Smooth muscle cell (in vitro differentiated cells): ENCODE measurements at regions not wholly inside any gene's neighbourhood (a gene's known extent, or its start where the extent isn't known, plus 50 kb on each side); places are given as distances from the start of the nearest gene placed in this dataset.

Experiments used
- DNase-seq: peaks from one replicate; lab custom pipeline; 2025; ENCODE audit not compliant: unreplicated experiment; lab: John Stamatoyannopoulos, UW
- H2AFZ ChIP-seq: fragments of 200-600 bp; sonication (generic); 2 replicates; pipeline ENCODE4 v1.6.0; 2016; ENCODE audit warnings: antibody characterized with exemption, low read depth, mild to moderate bottlenecking
- H3F3A ChIP-seq: fragments of 200-600 bp; sonication (generic); 2 replicates; pipeline ENCODE4 v1.6.0; 2017; ENCODE audit warnings: antibody characterized with exemption, low read depth
- H3K27ac ChIP-seq: fragments of 200-600 bp; sonication (generic); 2 replicates; pipeline ENCODE4 v1.5.1; 2016; ENCODE audit warnings: low read depth, mild to moderate bottlenecking
- H3K27me3 ChIP-seq: fragments of 200-600 bp; sonication (generic); 2 replicates; pipeline ENCODE4 v1.6.1; 2016; ENCODE audit warnings: low read depth, mild to moderate bottlenecking
- H3K36me3 ChIP-seq: fragments of 200-600 bp; sonication (generic); 2 replicates; pipeline ENCODE4 v1.5.1; 2016; ENCODE audit warnings: low read depth
- H3K4me1 ChIP-seq: fragments of 200-600 bp; sonication (generic); 2 replicates; pipeline ENCODE4 v1.5.1; 2016; ENCODE audit warnings: low read depth
- H3K4me2 ChIP-seq: fragments of 200-600 bp; sonication (generic); 2 replicates; pipeline ENCODE4 v1.6.0; 2016; ENCODE audit warnings: mild to moderate bottlenecking
- H3K4me3 ChIP-seq: fragments of 200-600 bp; sonication (generic); 2 replicates; pipeline ENCODE4 v1.5.1; 2016; ENCODE audit warnings: mild to moderate bottlenecking
- H3K79me2 ChIP-seq: fragments of 200-600 bp; sonication (generic); 2 replicates; pipeline ENCODE4 v1.6.0; 2016; ENCODE audit warnings: low read depth, mild to moderate bottlenecking
- H3K9ac ChIP-seq: fragments of 200-600 bp; sonication (generic); 2 replicates; pipeline ENCODE4 v1.6.0; 2016; ENCODE audit warnings: low read depth
- H3K9me3 ChIP-seq: fragments of 200-600 bp; sonication (generic); replicated peaks from 2 replicates; pipeline ENCODE4 v1.5.1; 2016; ENCODE audit warnings: low read depth
- H4K20me1 ChIP-seq: fragments of 200-600 bp; sonication (generic); 2 replicates; pipeline ENCODE4 v1.6.0; 2016; ENCODE audit warnings: low read depth
- WGBS: methylation state at CpG from one replicate; pipeline ENCODE4 v1.1.7; 2016; ENCODE audit warnings: low lambda C conversion rate; 5-methylcytosine and 5-hydroxymethylcytosine counted together
- TF ChIP-seq, protein P1 (sequence below): fragments of 200-600 bp; sonication (generic); IDR thresholded peaks from 2 replicates; pipeline ENCODE4 v1.5.1; 2017; ENCODE audit warnings: borderline replicate concordance, mild to moderate bottlenecking, antibody characterized with exemption; ENCODE audit not compliant: insufficient read depth, poor library complexity, severe bottlenecking

DNA sequence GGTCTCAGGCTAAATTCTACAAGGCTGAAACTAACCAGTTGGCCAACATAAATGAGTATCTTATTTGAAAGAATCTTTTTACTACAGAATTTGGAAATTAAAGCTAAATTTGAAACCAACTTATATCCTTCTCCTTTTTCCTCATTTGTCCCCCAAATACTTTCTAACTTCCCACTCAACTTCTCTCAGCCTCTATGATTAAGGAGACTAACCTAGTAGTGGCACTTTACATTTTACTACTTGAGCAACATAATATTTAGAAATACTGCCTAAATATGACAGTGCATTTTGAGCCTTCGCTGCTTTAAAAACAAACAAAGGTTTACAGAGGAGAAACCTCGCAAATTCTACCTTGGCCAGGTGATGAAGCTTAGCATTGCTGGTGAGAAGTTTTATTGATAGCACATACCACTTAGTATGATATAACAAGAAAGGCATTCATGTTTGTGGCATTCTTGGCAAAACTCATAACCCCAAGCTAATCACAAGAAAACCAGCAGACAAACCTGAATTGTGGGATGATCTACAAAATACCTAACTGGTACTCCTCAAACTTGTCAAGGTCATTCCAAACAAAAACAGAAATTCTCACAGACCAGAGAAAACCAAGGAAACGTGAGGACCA is 432.1 kb upstream of the CFAP20DC start:
- Histone ChIP-seq H3K27me3 (no peaks in the 10 kb centered on the region), H3K4me3 (no peak overlapping the region), H3K27ac (peak overlapping the region; percentile 23), H3K4me2 (peak overlapping the region; percentile 33), H3K9me3 (no peaks in the 10 kb centered on the region), H3K36me3 (no peaks in the 10 kb centered on the region), H3F3A (no peaks in the 10 kb centered on the region), H4K20me1 (no peaks in the 10 kb centered on the region), H3K4me1 (no peaks in the 10 kb centered on the region), H3K79me2 (no peaks in the 10 kb centered on the region), H2AFZ (no peak overlapping the region), H3K9ac (no peak overlapping the region)
- DNase-seq = no peak
- TF ChIP-seq, protein P1, sequence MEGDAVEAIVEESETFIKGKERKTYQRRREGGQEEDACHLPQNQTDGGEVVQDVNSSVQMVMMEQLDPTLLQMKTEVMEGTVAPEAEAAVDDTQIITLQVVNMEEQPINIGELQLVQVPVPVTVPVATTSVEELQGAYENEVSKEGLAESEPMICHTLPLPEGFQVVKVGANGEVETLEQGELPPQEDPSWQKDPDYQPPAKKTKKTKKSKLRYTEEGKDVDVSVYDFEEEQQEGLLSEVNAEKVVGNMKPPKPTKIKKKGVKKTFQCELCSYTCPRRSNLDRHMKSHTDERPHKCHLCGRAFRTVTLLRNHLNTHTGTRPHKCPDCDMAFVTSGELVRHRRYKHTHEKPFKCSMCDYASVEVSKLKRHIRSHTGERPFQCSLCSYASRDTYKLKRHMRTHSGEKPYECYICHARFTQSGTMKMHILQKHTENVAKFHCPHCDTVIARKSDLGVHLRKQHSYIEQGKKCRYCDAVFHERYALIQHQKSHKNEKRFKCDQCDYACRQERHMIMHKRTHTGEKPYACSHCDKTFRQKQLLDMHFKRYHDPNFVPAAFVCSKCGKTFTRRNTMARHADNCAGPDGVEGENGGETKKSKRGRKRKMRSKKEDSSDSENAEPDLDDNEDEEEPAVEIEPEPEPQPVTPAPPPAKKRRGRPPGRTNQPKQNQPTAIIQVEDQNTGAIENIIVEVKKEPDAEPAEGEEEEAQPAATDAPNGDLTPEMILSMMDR = no peak
- 73% methylated on average over 3 of the region's 3 CpGs for WGBS

DNA sequence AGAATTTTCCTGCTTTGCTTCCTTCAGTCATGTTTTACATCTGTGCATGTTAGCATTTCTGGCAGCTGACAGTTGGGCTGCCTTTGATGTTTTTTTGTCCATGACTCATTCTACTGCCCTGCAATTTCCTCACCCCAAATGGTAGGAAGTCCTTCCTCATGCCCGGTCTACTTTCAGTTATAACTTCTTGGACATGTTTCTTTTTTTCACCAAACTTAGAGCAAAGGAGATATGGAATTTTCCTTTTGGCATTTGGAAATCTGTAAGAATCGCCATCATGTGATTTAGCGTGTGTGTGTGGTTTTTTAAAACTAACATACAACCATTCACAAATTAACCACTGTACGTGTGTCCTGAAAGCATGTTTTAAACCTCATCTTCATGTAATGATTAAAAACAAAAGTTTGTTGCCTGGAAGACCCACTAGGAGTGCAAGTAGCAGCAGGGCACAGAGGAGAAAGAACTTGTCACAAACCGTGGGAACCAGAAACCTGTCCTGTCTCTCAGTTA is 430.7 kb upstream of the CFAP20DC start:
- H3K4me1 ChIP-seq = no peaks in the 10 kb centered on the region
- H3K27me3 ChIP-seq = no peaks in the 10 kb centered on the region
- H3F3A ChIP-seq = no peaks in the 10 kb centered on the region
- no peak overlapping the region for H3K4me3 ChIP-seq
- 54% methylated on average over 5 of the region's 5 CpGs for WGBS
- H3K27ac ChIP-seq = peak overlapping the region; percentile 62
- TF ChIP-seq, protein P1 = no peak
- H3K9ac ChIP-seq = no peak overlapping the region
- no peaks in the 10 kb centered on the region for H3K36me3 ChIP-seq
- peak overlapping the region; percentile 18 for H2AFZ ChIP-seq
- H3K4me2 ChIP-seq = peak overlapping the region; percentile 37
- no peaks in the 10 kb centered on the region for H3K79me2 ChIP-seq
- H4K20me1 ChIP-seq = no peaks in the 10 kb centered on the region
- DNase-seq = no peak
- H3K9me3 ChIP-seq = no peaks in the 10 kb centered on the region

GRCh38 chr3:59473636-59474035 is 423.8 kb upstream of the CFAP20DC start:
- Histone ChIP-seq H3K27ac (no peak overlapping the region), H3K36me3 (no peaks in the 10 kb centered on the region), H3K4me3 (no peak overlapping the region), H3K9me3 (no peaks in the 10 kb centered on the region), H3K27me3 (no peaks in the 10 kb centered on the region), H3K4me2 (no peak overlapping the region), H3K4me1 (no peaks in the 10 kb centered on the region), H3K9ac (no peak overlapping the region), H4K20me1 (no peaks in the 10 kb centered on the region), H2AFZ (no peak overlapping the region), H3K79me2 (no peaks in the 10 kb centered on the region), H3F3A (no peaks in the 10 kb centered on the region)
- WGBS = 56% methylated on average over 4 of the region's 4 CpGs
- TF ChIP-seq, protein P1 = no peak
- no peak for DNase-seq

DNA sequence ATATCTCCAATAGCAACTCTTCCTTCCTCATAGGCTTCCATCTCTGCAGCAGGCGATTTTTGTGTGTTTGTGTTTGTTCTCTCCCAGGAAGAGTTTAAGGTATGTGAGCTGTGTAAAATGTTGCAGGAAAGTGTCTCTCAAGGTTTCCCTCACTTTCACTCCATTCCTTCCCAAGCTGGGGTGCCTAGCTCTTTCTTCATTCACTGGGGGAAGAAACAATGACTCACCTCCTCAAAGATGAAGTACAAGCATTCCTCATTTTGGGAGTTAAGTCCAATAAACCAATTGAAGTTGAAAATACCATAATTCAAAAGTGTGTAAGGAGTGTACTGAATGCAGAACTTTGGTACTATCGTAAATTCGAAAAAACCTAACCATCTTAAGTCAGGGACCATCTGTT is 422.7 kb upstream of the CFAP20DC start:
- no peaks in the 10 kb centered on the region for H3K36me3 ChIP-seq
- H3K9me3 ChIP-seq = no peaks in the 10 kb centered on the region
- no peaks in the 10 kb centered on the region for H3F3A ChIP-seq
- no peak overlapping the region for H2AFZ ChIP-seq
- H3K4me1 ChIP-seq = no peaks in the 10 kb centered on the region
- no peak overlapping the region for H3K4me3 ChIP-seq
- no peaks in the 10 kb centered on the region for H3K27me3 ChIP-seq
- no peak for DNase-seq
- TF ChIP-seq, protein P1 = no peak
- H4K20me1 ChIP-seq = no peaks in the 10 kb centered on the region
- H3K4me2 ChIP-seq = no peak overlapping the region
- no peak overlapping the region for H3K9ac ChIP-seq
- H3K79me2 ChIP-seq = no peaks in the 10 kb centered on the region
- H3K27ac ChIP-seq = no peak overlapping the region
- 92% methylated on average over 3 of the region's 3 CpGs for WGBS
